ENCODE measurements at regions not wholly inside any gene's neighbourhood (a gene's known extent, or its start where the extent isn't known, plus 50 kb on each side); places are given as distances from the start of the nearest gene placed in this dataset.

- DNase-seq, result no peak
Measured at GRCh38 chr16:55076053-55076452, 145.4 kb downstream of the IRX5 start.

- DNase-seq, result no peak
Measured at GRCh38 chr16:55077266-55077665, 146.6 kb downstream of the IRX5 start.

- DNase-seq, result no peak
Measured at GRCh38 chr16:55078153-55078552, 147.5 kb downstream of the IRX5 start.

GRCh38 chr16:55078699-55079410, 148.2 kb downstream of the IRX5 start:
- DNase-seq, result no peak

- no peak for DNase-seq
Measured at GRCh38 chr16:55081622-55082590, 151.2 kb downstream of the IRX5 start.

GRCh38 chr16:55082591-55082976, 151.9 kb downstream of the IRX5 start:
- DNase-seq, result no peak

GRCh38 chr16:55083052-55083451, 152.4 kb downstream of the IRX5 start:
- no peak for DNase-seq

- DNase-seq, result no peak
Measured at GRCh38 chr16:55088098-55088497, 157.4 kb downstream of the IRX5 start.

GRCh38 chr16:55089600-55089999, 158.9 kb downstream of the IRX5 start:
- DNase-seq, result no peak

- no peak for DNase-seq
Measured at GRCh38 chr16:55091213-55091870, 160.7 kb downstream of the IRX5 start.

GRCh38 chr16:55091871-55092230, 161.2 kb downstream of the IRX5 start:
- no peak for DNase-seq

GRCh38 chr16:55100100-55100499, 169.4 kb downstream of the IRX5 start:
- no peak for DNase-seq

- no peak for DNase-seq
Measured at GRCh38 chr16:55101026-55101425, 170.4 kb downstream of the IRX5 start.

GRCh38 chr16:55102077-55102476, 171.4 kb downstream of the IRX5 start:
- no peak for DNase-seq

GRCh38 chr16:55102531-55102930, 171.9 kb downstream of the IRX5 start:
- no peak for DNase-seq

- no peak for DNase-seq
Measured at GRCh38 chr16:55107851-55108250, 177.2 kb downstream of the IRX5 start.

- no peak for DNase-seq
Measured at GRCh38 chr16:55113210-55113609, 182.5 kb downstream of the IRX5 start.

- no peak for DNase-seq
Measured at GRCh38 chr16:55115506-55115905, 184.8 kb downstream of the IRX5 start.

- DNase-seq, result no peak
Measured at GRCh38 chr16:55116165-55116920, 185.7 kb downstream of the IRX5 start.

- no peak for DNase-seq
Measured at GRCh38 chr16:55118701-55119260, 188.1 kb downstream of the IRX5 start.

- DNase-seq, result no peak
Measured at GRCh38 chr16:55120408-55120807, 189.7 kb downstream of the IRX5 start.

- DNase-seq, result no peak
Measured at GRCh38 chr16:55120826-55121225, 190.2 kb downstream of the IRX5 start.

GRCh38 chr16:55123652-55124051, 193.0 kb downstream of the IRX5 start:
- no peak for DNase-seq

Measured in CD4-positive, alpha-beta T cell treated with Interleukin-21 for 1 hour (primary cell).